Lower leg skin (tissue), 3 donors: ENCODE measurements at regions not wholly inside any gene's neighbourhood (a gene's known extent, or its start where the extent isn't known, plus 50 kb on each side); places are given as distances from the start of the nearest gene placed in this dataset.

ENCODE experiments used
- POLR2A ChIP-seq, 2 donors: fragments of 450-650 bp; IDR thresholded peaks; one replicate each; pipeline ENCODE4 v1.6.1; 2016 to 2017; ENCODE audit warnings: antibody characterized with exemption in 2 of 2, mild to moderate bottlenecking in 1 of 2, moderate library complexity in 1 of 2
- TF ChIP-seq, protein P1 (sequence below), 3 donors: fragments of 450-650 bp; IDR thresholded peaks; one replicate each; pipeline ENCODE4 v1.5.1; 2016; ENCODE audit warnings: antibody characterized with exemption in 3 of 3, mild to moderate bottlenecking in 3 of 3, moderate library complexity in 2 of 3

DNA sequence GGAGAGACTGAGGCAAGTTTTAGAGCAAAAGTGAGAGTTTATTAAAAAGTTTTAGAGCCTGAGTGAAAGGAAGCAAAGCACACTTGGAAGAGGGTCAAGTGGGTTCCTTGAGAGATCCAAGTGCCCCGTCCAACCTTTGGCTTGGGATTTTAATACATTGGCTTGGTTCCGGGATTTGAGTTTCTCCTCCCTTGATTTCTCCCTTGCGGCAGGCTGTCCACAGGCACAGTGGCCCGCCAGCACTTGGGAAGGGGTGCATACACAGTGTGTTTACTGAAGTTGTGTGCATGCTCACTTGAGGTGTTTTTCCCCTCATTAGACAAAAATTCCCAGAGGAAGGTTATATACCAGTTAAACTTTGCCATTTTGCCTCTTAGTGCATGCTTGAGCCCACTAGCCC lies 333.5 kb downstream of the PCDH18 start:
- TF ChIP-seq, protein P1, sequence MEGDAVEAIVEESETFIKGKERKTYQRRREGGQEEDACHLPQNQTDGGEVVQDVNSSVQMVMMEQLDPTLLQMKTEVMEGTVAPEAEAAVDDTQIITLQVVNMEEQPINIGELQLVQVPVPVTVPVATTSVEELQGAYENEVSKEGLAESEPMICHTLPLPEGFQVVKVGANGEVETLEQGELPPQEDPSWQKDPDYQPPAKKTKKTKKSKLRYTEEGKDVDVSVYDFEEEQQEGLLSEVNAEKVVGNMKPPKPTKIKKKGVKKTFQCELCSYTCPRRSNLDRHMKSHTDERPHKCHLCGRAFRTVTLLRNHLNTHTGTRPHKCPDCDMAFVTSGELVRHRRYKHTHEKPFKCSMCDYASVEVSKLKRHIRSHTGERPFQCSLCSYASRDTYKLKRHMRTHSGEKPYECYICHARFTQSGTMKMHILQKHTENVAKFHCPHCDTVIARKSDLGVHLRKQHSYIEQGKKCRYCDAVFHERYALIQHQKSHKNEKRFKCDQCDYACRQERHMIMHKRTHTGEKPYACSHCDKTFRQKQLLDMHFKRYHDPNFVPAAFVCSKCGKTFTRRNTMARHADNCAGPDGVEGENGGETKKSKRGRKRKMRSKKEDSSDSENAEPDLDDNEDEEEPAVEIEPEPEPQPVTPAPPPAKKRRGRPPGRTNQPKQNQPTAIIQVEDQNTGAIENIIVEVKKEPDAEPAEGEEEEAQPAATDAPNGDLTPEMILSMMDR (IDR thresholded peaks at IDR 0.05), result no peak
- TF ChIP-seq POLR2A (IDR thresholded peaks at IDR 0.05), result no peak
